SK-N-MC (cell line): ENCODE measurements at regions not wholly inside any gene's neighbourhood (a gene's known extent, or its start where the extent isn't known, plus 50 kb on each side); places are given as distances from the start of the nearest gene placed in this dataset.

ENCODE experiments used
- EZH2 ChIP-seq: fragments of 200-600 bp; sonication (generic); IDR thresholded peaks from one replicate; pipeline ENCODE4 v1.6.1; 2017; ENCODE audit warnings: antibody characterized with exemption
- FOXP2 ChIP-seq: optimal IDR thresholded peaks from 2 replicates; pipeline ENCODE3; 2011; ENCODE audit warnings: mild to moderate bottlenecking, moderate library complexity; ENCODE audit not compliant: insufficient read depth; ENCODE audit errors: extremely low read length, control extremely low read depth
- POLR2AphosphoS5 ChIP-seq: IDR thresholded peaks from 2 replicates; pipeline ENCODE4 v1.6.1; 2012; ENCODE audit warnings: mild to moderate bottlenecking, low read depth, low read length, borderline replicate concordance

DNA sequence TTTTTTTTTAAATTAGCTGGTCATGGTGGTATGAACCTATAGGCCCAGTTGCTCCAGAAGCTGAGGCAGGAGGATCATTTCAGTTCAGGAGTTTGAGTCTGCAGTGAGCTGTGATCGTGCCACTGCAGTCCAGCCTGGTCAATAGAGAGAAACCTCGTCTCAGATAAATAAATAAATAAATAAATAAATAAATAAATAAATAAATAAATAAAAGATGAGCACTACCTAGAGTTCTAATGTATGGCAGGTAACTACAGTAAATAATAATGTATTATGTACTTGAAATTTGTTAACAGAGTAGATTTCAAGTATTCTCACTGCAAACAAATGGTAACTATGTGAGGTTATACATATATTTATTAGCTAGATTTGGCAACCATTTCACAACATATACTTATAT is 697.9 kb upstream of the ID2 start:
- TF ChIP-seq POLR2AphosphoS5 (no peak), EZH2 (no peak), FOXP2 (no peak)
